IMR-90 (cell line): ENCODE measurements at regions not wholly inside any gene's neighbourhood (a gene's known extent, or its start where the extent isn't known, plus 50 kb on each side); places are given as distances from the start of the nearest gene placed in this dataset.

Experiments used
- ATAC-seq: fragments of 200-7000 bp; cut with Tn5 transposase; 2 replicates; pipeline ENCODE4 v1.9.1; 2020; ENCODE audit warnings: low read depth, mild to moderate bottlenecking, moderate library complexity
- BruUV-seq: library from RNA; stranded (reverse); fragments of 400-500 nt; replicated peaks from 2 replicates; lab custom pipeline; 2021; lab: Mats Ljungman, UMichigan
- CTCF ChIA-PET: fragments of 300-600 bp; formaldehyde crosslinking; extraction: SDS; loops from one replicate; lab custom pipeline; 2021; ENCODE audit warnings: antibody characterized with exemption; lab: Yijun Ruan, JAX
- POLR2A ChIA-PET: fragments of 300-600 bp; sonication (Branson Sonifier 250); formaldehyde crosslinking; loops from one replicate; lab custom pipeline; 2022; ENCODE audit warnings: antibody characterized with exemption; ENCODE audit not compliant: unreplicated experiment; lab: Charles Lee
- DNase-seq: peaks from one replicate; pipeline ENCODE4 v3.0.0; 2013
- H2AFZ ChIP-seq: replicated peaks from 2 replicates; pipeline ENCODE3; 2013; ENCODE audit warnings: low read length, mild to moderate bottlenecking; ENCODE audit not compliant: poor library complexity
- H2AK5ac ChIP-seq: 2 replicates; pipeline ENCODE4 v1.6.1; 2013; ENCODE audit warnings: low read depth, low read length, inconsistent platforms
- H2AK9ac ChIP-seq: replicated peaks from 2 replicates; pipeline ENCODE3; 2013; ENCODE audit warnings: mild to moderate bottlenecking, low read depth, low read length, moderate library complexity; ENCODE audit not compliant: poor library complexity
- H2BK120ac ChIP-seq: 2 replicates; pipeline ENCODE4 v1.6.1; 2013; ENCODE audit warnings: low read depth, low read length, inconsistent platforms
- H2BK15ac ChIP-seq: 3 replicates; pipeline ENCODE4 v1.6.1; 2013; ENCODE audit warnings: low read depth, low read length, inconsistent platforms
- H2BK20ac ChIP-seq: 2 replicates; pipeline ENCODE4 v1.6.1; 2013; ENCODE audit warnings: low read depth, mild to moderate bottlenecking, inconsistent platforms, low read length, moderate library complexity
- H2BK5ac ChIP-seq: 2 replicates; pipeline ENCODE4 v1.6.1; 2013; ENCODE audit warnings: mild to moderate bottlenecking, low read depth, low read length, inconsistent platforms; ENCODE audit not compliant: poor library complexity, severe bottlenecking
- H3K14ac ChIP-seq: replicated peaks from 2 replicates; pipeline ENCODE4 v1.6.1; 2013; ENCODE audit warnings: low read depth, low read length, inconsistent platforms
- H3K18ac ChIP-seq: 2 replicates; pipeline ENCODE4 v1.6.1; 2013; ENCODE audit warnings: low read depth, low read length, control low read depth
- H3K23ac ChIP-seq: 2 replicates; pipeline ENCODE4 v1.6.1; 2013; ENCODE audit warnings: low read depth, low read length, inconsistent platforms
- H3K27ac ChIP-seq: 2 replicates; pipeline ENCODE4 v1.5.1; 2013; ENCODE audit warnings: mild to moderate bottlenecking, control low read depth, low read length; ENCODE audit not compliant: insufficient read depth
- H3K27me3 ChIP-seq: 2 replicates; pipeline ENCODE4 v1.6.1; 2013; ENCODE audit warnings: low read length; ENCODE audit not compliant: control insufficient read depth, insufficient read depth
- H3K36me3 ChIP-seq: 2 replicates; pipeline ENCODE4 v1.6.1; 2013; ENCODE audit warnings: low read length, mixed read lengths; ENCODE audit not compliant: control insufficient read depth, insufficient read depth
- H3K4ac ChIP-seq: 2 replicates; pipeline ENCODE4 v1.6.1; 2013; ENCODE audit warnings: low read depth, low read length, inconsistent platforms
- H3K4me1 ChIP-seq: 2 replicates; pipeline ENCODE4 v1.6.1; 2013; ENCODE audit warnings: low read length, mixed read lengths; ENCODE audit not compliant: control insufficient read depth, insufficient read depth
- H3K4me2 ChIP-seq: 2 replicates; pipeline ENCODE4 v1.6.1; 2013; ENCODE audit warnings: low read depth, mild to moderate bottlenecking, control low read depth, low read length, moderate library complexity
- H3K4me3 ChIP-seq: 2 replicates; pipeline ENCODE4 v1.5.1; 2013; ENCODE audit warnings: low read depth, mild to moderate bottlenecking, control low read depth, low read length, moderate library complexity; ENCODE audit not compliant: insufficient read depth
- H3K56ac ChIP-seq: 2 replicates; pipeline ENCODE4 v1.6.1; 2013; ENCODE audit warnings: low read length, inconsistent platforms; ENCODE audit not compliant: insufficient read depth; ENCODE audit errors: extremely low read depth
- H3K79me1 ChIP-seq, 2 experiments: 2 replicates each; pipeline ENCODE4 v1.6.1; 2013; ENCODE audit warnings: low read length in 2 of 2, inconsistent platforms in 1 of 2, low read depth in 1 of 2
- H3K9ac ChIP-seq: 2 replicates; pipeline ENCODE4 v1.6.1; 2013; ENCODE audit warnings: low read depth, low read length, control low read depth
- H3K9me1 ChIP-seq: 2 replicates; pipeline ENCODE4 v1.6.1; 2013; ENCODE audit warnings: low read length, inconsistent platforms; ENCODE audit not compliant: insufficient read depth
- H3K9me3 ChIP-seq: 2 replicates; pipeline ENCODE4 v1.6.1; 2013; ENCODE audit warnings: low read length; ENCODE audit not compliant: control insufficient read depth, insufficient read depth
- H4K20me1 ChIP-seq: 2 replicates; pipeline ENCODE4 v1.6.1; 2013; ENCODE audit warnings: low read length, inconsistent platforms; ENCODE audit not compliant: insufficient read depth
- H4K5ac ChIP-seq: 2 replicates; pipeline ENCODE4 v1.6.1; 2013; ENCODE audit warnings: mild to moderate bottlenecking, low read depth, low read length, control low read depth
- H4K8ac ChIP-seq, 2 experiments: 2 replicates each; pipeline ENCODE4 v1.6.1; 2013; ENCODE audit warnings: low read depth in 2 of 2, low read length in 2 of 2, control low read depth in 1 of 2, inconsistent platforms in 1 of 2
- H4K91ac ChIP-seq: 2 replicates; pipeline ENCODE4 v1.6.1; 2013; ENCODE audit warnings: low read depth, low read length, inconsistent platforms; ENCODE audit not compliant: insufficient read depth
- BHLHE40 ChIP-seq: fragments of 150-350 bp; IDR thresholded peaks from 2 replicates; pipeline ENCODE4 v1.6.1; 2016; ENCODE audit warnings: mild to moderate bottlenecking, low read depth, low read length
- CEBPB ChIP-seq: IDR thresholded peaks from 2 replicates; pipeline ENCODE4 v1.6.1; 2012; ENCODE audit warnings: low read depth, low read length, improper control_type of control experiment
- CHD1 ChIP-seq: IDR thresholded peaks from 2 replicates; pipeline ENCODE4 v1.6.1; 2012; ENCODE audit warnings: low read depth, low read length, improper control_type of control experiment
- CTCF ChIP-seq: conservative IDR thresholded peaks from 2 replicates; pipeline ENCODE4 v1.5.1; 2012; ENCODE audit warnings: mild to moderate bottlenecking, low read depth, low read length, improper control_type of control experiment
- ELK1 ChIP-seq: fragments of 150-350 bp; IDR thresholded peaks from 2 replicates; pipeline ENCODE4 v1.6.1; 2016; ENCODE audit warnings: low read depth, mild to moderate bottlenecking, low read length, moderate library complexity, borderline replicate concordance
- FOS ChIP-seq: fragments of 150-350 bp; IDR thresholded peaks from 2 replicates; pipeline ENCODE4 v1.6.1; 2016; ENCODE audit warnings: low read depth, low read length
- MAFK ChIP-seq: IDR thresholded peaks from 2 replicates; pipeline ENCODE4 v1.6.1; 2012; ENCODE audit warnings: low read depth, low read length, improper control_type of control experiment
- MAZ ChIP-seq: IDR thresholded peaks from 2 replicates; pipeline ENCODE4 v1.6.1; 2012; ENCODE audit warnings: low read depth, mild to moderate bottlenecking, low read length, improper control_type of control experiment, moderate library complexity, borderline replicate concordance
- MXI1 ChIP-seq: IDR thresholded peaks from 2 replicates; pipeline ENCODE4 v1.6.1; 2012; ENCODE audit warnings: low read depth, mild to moderate bottlenecking, low read length, moderate library complexity, borderline replicate concordance
- NFE2L2 ChIP-seq: fragments of 150-350 bp; IDR thresholded peaks from 2 replicates; pipeline ENCODE4 v1.6.1; 2016; ENCODE audit warnings: low read depth, mild to moderate bottlenecking, low read length
- POLR2A ChIP-seq: IDR thresholded peaks from 2 replicates; pipeline ENCODE4 v1.6.1; 2012; ENCODE audit warnings: mild to moderate bottlenecking, low read depth, low read length
- RAD21 ChIP-seq: IDR thresholded peaks from 2 replicates; pipeline ENCODE4 v1.6.1; 2012; ENCODE audit warnings: low read length, improper control_type of control experiment
- RCOR1 ChIP-seq: IDR thresholded peaks from 2 replicates; pipeline ENCODE4 v1.6.1; 2012; ENCODE audit warnings: mild to moderate bottlenecking, low read length, improper control_type of control experiment; ENCODE audit not compliant: insufficient replicate concordance
- RFX5 ChIP-seq: IDR thresholded peaks from 2 replicates; pipeline ENCODE4 v1.8.0; 2012; ENCODE audit warnings: low read depth, mild to moderate bottlenecking, low read length, moderate library complexity
- SMC3 ChIP-seq: fragments of 150-350 bp; IDR thresholded peaks from 2 replicates; pipeline ENCODE4 v1.6.1; 2016; ENCODE audit warnings: low read depth, mild to moderate bottlenecking, antibody characterized with exemption, low read length, moderate library complexity
- USF2 ChIP-seq: fragments of 150-350 bp; IDR thresholded peaks from 2 replicates; pipeline ENCODE4 v1.6.1; 2017; ENCODE audit warnings: mild to moderate bottlenecking, antibody characterized with exemption, low read length, low read depth
- WGBS, 2 experiments: methylation state at CpG; one replicate each; pipeline versions ENCODE4 v1.1.5 to v1.1.7; 2013; ENCODE audit warnings: missing lambda C conversion rate in 2 of 2; ENCODE audit not compliant: insufficient read length in 1 of 2; ENCODE audit errors: extremely low coverage in 2 of 2; 5-methylcytosine and 5-hydroxymethylcytosine counted together
- dilution Hi-C: fragments of 300-500 bp; cut with HindIII; formaldehyde crosslinking; loops from one replicate; pipeline ENCODE4 v1.14.3; 2018; ENCODE audit warnings: low sequenced_read_pairs; ENCODE audit not compliant: unreplicated experiment
- in situ Hi-C: fragments of 300-500 bp; cut with MboI; formaldehyde crosslinking; loops from 3 replicates; pipeline ENCODE4 v1.14.3; 2019; ENCODE audit warnings: low sequenced_read_pairs, inconsistent platforms, mixed read lengths
- intact Hi-C: fragments of 100-400 bp; cut with micrococcal nuclease; formaldehyde crosslinking; loops from 2 replicates; pipeline ENCODE4 v1.10.0; 2022

GRCh38 chr1:56432166-56432971 is 147.0 kb downstream of the PLPP3 start:
- dilution Hi-C loops (no loop called here), in situ Hi-C loops (no loop called here), intact Hi-C loops (no loop called here)
- no peaks in the 10 kb centered on the region for H3K9me3 ChIP-seq
- no peak for DNase-seq
- H3K23ac ChIP-seq = no peak overlapping the region
- no peak overlapping the region for H4K8ac ChIP-seq
- H4K91ac ChIP-seq = no peak overlapping the region
- TF ChIP-seq RCOR1 = no peak
- no peak for TF ChIP-seq CHD1
- no peak for TF ChIP-seq MXI1
- no peak for TF ChIP-seq RAD21
- no peak for TF ChIP-seq NFE2L2
- TF ChIP-seq CTCF = no peak
- TF ChIP-seq RFX5 = no peak
- TF ChIP-seq MAFK = no peak
- TF ChIP-seq USF2 = no peak
- TF ChIP-seq SMC3 = no peak
- no peak for TF ChIP-seq BHLHE40
- TF ChIP-seq FOS = no peak
- no peak for TF ChIP-seq ELK1
- no peak for TF ChIP-seq CEBPB
- TF ChIP-seq POLR2A = no peak
- no peak for TF ChIP-seq MAZ
- H3K4me2 ChIP-seq = no peak overlapping the region
- no peak overlapping the region for H3K27ac ChIP-seq
- no peak overlapping the region for H3K4me3 ChIP-seq
- H3K79me1 ChIP-seq = no peaks in the 10 kb centered on the region
- H3K56ac ChIP-seq = no peak overlapping the region
- H3K18ac ChIP-seq = no peak overlapping the region
- H3K27me3 ChIP-seq = no peaks in the 10 kb centered on the region
- H2BK15ac ChIP-seq = no peak overlapping the region
- 0 out of 2 replicates have a peak overlapping the region, but pooled peaks have one; percentile 3 for H2AK5ac ChIP-seq
- peaks cover 10% of the 10 kb centered on the region; the same call in 1 of the 2 replicates for H3K4me1 ChIP-seq
- H3K36me3 ChIP-seq = no peaks in the 10 kb centered on the region
- no peak overlapping the region for H3K4ac ChIP-seq
- ChIA-PET POLR2A (no interaction called here), CTCF (no interaction called here)
- H3K9ac ChIP-seq = no peak overlapping the region
- H2AFZ ChIP-seq = no peak overlapping the region
- ATAC-seq = no peak
- no peak overlapping the region for H2BK120ac ChIP-seq
- no peak overlapping the region for H2BK5ac ChIP-seq
- H4K5ac ChIP-seq = no peak overlapping the region
- peaks cover 6% of the 10 kb centered on the region for H3K9me1 ChIP-seq
- no CpG with 5 or more reads among the region's 8 CpGs for whole genome bisulfite sequencing, 2 experiments
- H3K14ac ChIP-seq = no peak overlapping the region
- no peaks in the 10 kb centered on the region for H4K20me1 ChIP-seq
- BruUV-seq = no TSS peak
- H2BK20ac ChIP-seq = no peak overlapping the region; the same call in 1 of the 2 replicates
- H2AK9ac ChIP-seq = no peak overlapping the region
